Hepatocyte (in vitro differentiated cells): ENCODE measurements at regions not wholly inside any gene's neighbourhood (a gene's known extent, or its start where the extent isn't known, plus 50 kb on each side); places are given as distances from the start of the nearest gene placed in this dataset.

Experiments
- CTCF ChIP-seq: fragments of 200-600 bp; sonication (generic); IDR thresholded peaks from 2 replicates; pipeline ENCODE4 v1.5.1; 2016; ENCODE audit warnings: antibody characterized with exemption, mild to moderate bottlenecking; ENCODE audit not compliant: poor library complexity
- EZH2 ChIP-seq: fragments of 200-600 bp; sonication (generic); IDR thresholded peaks from 2 replicates; pipeline ENCODE4 v1.6.1; 2016; ENCODE audit warnings: antibody characterized with exemption, mild to moderate bottlenecking, borderline replicate concordance

- TF ChIP-seq EZH2 (no peak), CTCF (no peak)
Observed at GRCh38 chr4:125772680-125773079, 457.9 kb downstream of the FAT4 start.
